PC-9 (cell line): ENCODE measurements at regions not wholly inside any gene's neighbourhood (a gene's known extent, or its start where the extent isn't known, plus 50 kb on each side); places are given as distances from the start of the nearest gene placed in this dataset.

ENCODE experiments used
- CTCF ChIP-seq: fragments of 200-600 bp; sonication (generic); conservative IDR thresholded peaks from 2 replicates; pipeline ENCODE4 v1.6.1; 2017; ENCODE audit warnings: mixed run types, antibody characterized with exemption, mild to moderate bottlenecking, moderate library complexity
- EZH2 ChIP-seq: fragments of 200-600 bp; sonication (generic); IDR thresholded peaks from 2 replicates; pipeline ENCODE4 v1.8.0; 2017; ENCODE audit warnings: antibody characterized with exemption, low read depth

- TF ChIP-seq CTCF (no peak), EZH2 (no peak)
Measured at GRCh38 chr17:74151551-74152315, 51.7 kb upstream of the RPL38 start.
